HUDEP-2 (cell line): ENCODE measurements at regions not wholly inside any gene's neighbourhood (a gene's known extent, or its start where the extent isn't known, plus 50 kb on each side); places are given as distances from the start of the nearest gene placed in this dataset.

ENCODE experiments used
- DNase-seq, 76 experiments: peaks; one replicate each; lab custom pipeline; 2025; ENCODE audit not compliant: unreplicated experiment in 76 of 76; lab: John Stamatoyannopoulos, UW

GRCh38 chr13:70708775-70709174 is 600.5 kb upstream of the KLHL1 start:
- no peak for DNase-seq

GRCh38 chr13:70703755-70704154 is 595.5 kb upstream of the KLHL1 start:
- DNase-seq = no peak

GRCh38 chr13:70694996-70695715 is 586.9 kb upstream of the KLHL1 start:
- DNase-seq = no peak

GRCh38 chr13:70668983-70669382 is 560.7 kb upstream of the KLHL1 start:
- DNase-seq = no peak

GRCh38 chr13:70668293-70668692 is 560.0 kb upstream of the KLHL1 start:
- DNase-seq = no peak

- DNase-seq = no peak
These were observed 558.8 kb upstream of the KLHL1 start for GRCh38 chr13:70666883-70667556.

- DNase-seq = no peak
These were observed 554.1 kb upstream of the KLHL1 start for GRCh38 chr13:70662231-70662940.

- DNase-seq = no peak
These were observed 535.8 kb upstream of the KLHL1 start for GRCh38 chr13:70644052-70644451.

GRCh38 chr13:70634893-70635292 is 526.6 kb upstream of the KLHL1 start:
- no peak for DNase-seq

GRCh38 chr13:70630247-70630646 is 522.0 kb upstream of the KLHL1 start:
- DNase-seq = no peak

GRCh38 chr13:70623239-70623638 is 515.0 kb upstream of the KLHL1 start:
- no peak for DNase-seq

- no peak for DNase-seq
These were observed 514.5 kb upstream of the KLHL1 start for GRCh38 chr13:70622796-70623195.

- no peak for DNase-seq
These were observed 511.7 kb upstream of the KLHL1 start for GRCh38 chr13:70619936-70620335.

- DNase-seq = no peak
These were observed 508.6 kb upstream of the KLHL1 start for GRCh38 chr13:70616847-70617246.

GRCh38 chr13:70613295-70613694 is 505.0 kb upstream of the KLHL1 start:
- no peak for DNase-seq

- no peak for DNase-seq
These were observed 504.6 kb upstream of the KLHL1 start for GRCh38 chr13:70612881-70613280.

- DNase-seq = no peak
These were observed 496.2 kb upstream of the KLHL1 start for GRCh38 chr13:70604448-70604847.

- no peak for DNase-seq
These were observed 485.5 kb upstream of the KLHL1 start for GRCh38 chr13:70593716-70594115.

GRCh38 chr13:70585109-70585508 is 476.9 kb upstream of the KLHL1 start:
- no peak for DNase-seq

- DNase-seq = no peak
These were observed 472.6 kb upstream of the KLHL1 start for GRCh38 chr13:70580825-70581224.

GRCh38 chr13:70579941-70580340 is 471.7 kb upstream of the KLHL1 start:
- no peak for DNase-seq

- no peak for DNase-seq
These were observed 463.0 kb upstream of the KLHL1 start for GRCh38 chr13:70571221-70571620.
